Tibial nerve (tissue), 4 donors: ENCODE measurements at regions not wholly inside any gene's neighbourhood (a gene's known extent, or its start where the extent isn't known, plus 50 kb on each side); places are given as distances from the start of the nearest gene placed in this dataset.

ENCODE experiments used
- EP300 ChIP-seq, 2 donors: sonication (generic); formaldehyde crosslinking; IDR thresholded peaks; one replicate each; pipeline ENCODE4 v1.6.1; 2017; ENCODE audit warnings: antibody characterized with exemption in 2 of 2, mild to moderate bottlenecking in 1 of 2
- POLR2A ChIP-seq, 2 donors: fragments of 450-650 bp; IDR thresholded peaks; one replicate each; pipeline ENCODE4 v1.6.1; 2017; ENCODE audit warnings: antibody characterized with exemption in 2 of 2, mild to moderate bottlenecking in 2 of 2, moderate library complexity in 2 of 2
- TF ChIP-seq, protein P1 (sequence below), 5 experiments: fragments of 200-600 bp in 3 of 5; fragments of 450-650 bp in 2 of 5; sonication (generic) in 3 of 5; IDR thresholded peaks; one replicate each; pipeline ENCODE4 v1.5.1; 2016 to 2019; ENCODE audit warnings: antibody characterized with exemption in 5 of 5, mild to moderate bottlenecking in 3 of 5, moderate library complexity in 2 of 5

DNA sequence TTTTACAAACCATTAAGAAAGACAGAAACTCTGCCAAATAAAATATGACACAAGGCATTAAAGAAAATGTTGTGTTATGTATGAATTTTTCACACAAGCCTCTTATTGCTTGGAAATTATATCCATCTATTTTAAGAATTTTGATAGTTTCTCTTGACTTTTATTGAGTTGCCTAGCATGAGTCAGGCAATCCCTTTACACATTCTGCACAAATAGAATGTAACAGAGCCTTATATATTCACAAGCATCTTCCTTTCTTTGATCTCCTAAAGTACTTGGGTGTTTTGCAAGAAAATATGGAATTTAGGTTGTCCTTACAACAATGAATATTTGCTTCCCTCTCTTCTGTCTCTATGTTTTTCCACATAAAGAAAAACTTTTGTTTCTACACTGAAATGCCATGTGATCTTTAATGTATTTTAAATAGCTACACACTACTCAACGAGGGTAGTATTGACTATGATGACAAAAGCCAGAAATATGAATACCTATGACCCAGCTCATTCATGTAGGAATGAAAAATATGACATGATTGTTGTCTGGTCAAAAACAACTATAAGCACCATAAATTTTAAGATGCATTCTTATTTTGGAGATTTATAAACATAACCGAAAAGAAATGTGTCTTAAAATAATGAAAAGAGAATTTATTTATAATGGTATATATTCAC, 398.8 kb downstream of the GUCY1A2 start:
- TF ChIP-seq, protein P1, sequence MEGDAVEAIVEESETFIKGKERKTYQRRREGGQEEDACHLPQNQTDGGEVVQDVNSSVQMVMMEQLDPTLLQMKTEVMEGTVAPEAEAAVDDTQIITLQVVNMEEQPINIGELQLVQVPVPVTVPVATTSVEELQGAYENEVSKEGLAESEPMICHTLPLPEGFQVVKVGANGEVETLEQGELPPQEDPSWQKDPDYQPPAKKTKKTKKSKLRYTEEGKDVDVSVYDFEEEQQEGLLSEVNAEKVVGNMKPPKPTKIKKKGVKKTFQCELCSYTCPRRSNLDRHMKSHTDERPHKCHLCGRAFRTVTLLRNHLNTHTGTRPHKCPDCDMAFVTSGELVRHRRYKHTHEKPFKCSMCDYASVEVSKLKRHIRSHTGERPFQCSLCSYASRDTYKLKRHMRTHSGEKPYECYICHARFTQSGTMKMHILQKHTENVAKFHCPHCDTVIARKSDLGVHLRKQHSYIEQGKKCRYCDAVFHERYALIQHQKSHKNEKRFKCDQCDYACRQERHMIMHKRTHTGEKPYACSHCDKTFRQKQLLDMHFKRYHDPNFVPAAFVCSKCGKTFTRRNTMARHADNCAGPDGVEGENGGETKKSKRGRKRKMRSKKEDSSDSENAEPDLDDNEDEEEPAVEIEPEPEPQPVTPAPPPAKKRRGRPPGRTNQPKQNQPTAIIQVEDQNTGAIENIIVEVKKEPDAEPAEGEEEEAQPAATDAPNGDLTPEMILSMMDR (IDR thresholded peaks at IDR 0.05): no peak
- TF ChIP-seq POLR2A (IDR thresholded peaks at IDR 0.05) (no peak), EP300 (IDR thresholded peaks at IDR 0.05) (no peak)
